Chondrocyte (in vitro differentiated cells): ENCODE measurements at regions not wholly inside any gene's neighbourhood (a gene's known extent, or its start where the extent isn't known, plus 50 kb on each side); places are given as distances from the start of the nearest gene placed in this dataset.

Source experiments
- DNase-seq: peaks from one replicate; pipeline ENCODE4 v3.0.0; 2021; ENCODE audit warnings: mixed read lengths, low spot score
- H3K27ac Mint-ChIP-seq: one replicate; pipeline ENCODE4 v1.8.0; 2021; ENCODE audit warnings: mild to moderate bottlenecking, moderate library complexity, mixed read lengths; ENCODE audit not compliant: unreplicated experiment
- H3K27me3 Mint-ChIP-seq: 2 replicates; pipeline ENCODE4 v1.8.0; 2021; ENCODE audit warnings: low read depth, mixed read lengths
- H3K36me3 Mint-ChIP-seq: 2 replicates; pipeline ENCODE4 v1.8.0; 2021; ENCODE audit warnings: low read depth, mixed read lengths
- H3K4me1 Mint-ChIP-seq: 2 replicates; pipeline ENCODE4 v1.8.0; 2021; ENCODE audit warnings: low read depth, mild to moderate bottlenecking, mixed read lengths
- H3K4me3 Mint-ChIP-seq: one replicate; pipeline ENCODE4 v1.8.0; 2021; ENCODE audit warnings: mild to moderate bottlenecking, moderate library complexity, mixed read lengths; ENCODE audit not compliant: unreplicated experiment
- H3K9me3 Mint-ChIP-seq: 2 replicates; pipeline ENCODE4 v1.8.0; 2021; ENCODE audit warnings: low read depth, mixed read lengths
- CTCF ChIP-seq: fragments of 200-600 bp; sonication (generic); IDR thresholded peaks from 2 replicates; pipeline ENCODE4 v1.5.0; 2021; ENCODE audit warnings: antibody characterized with exemption, mild to moderate bottlenecking, moderate library complexity

DNA sequence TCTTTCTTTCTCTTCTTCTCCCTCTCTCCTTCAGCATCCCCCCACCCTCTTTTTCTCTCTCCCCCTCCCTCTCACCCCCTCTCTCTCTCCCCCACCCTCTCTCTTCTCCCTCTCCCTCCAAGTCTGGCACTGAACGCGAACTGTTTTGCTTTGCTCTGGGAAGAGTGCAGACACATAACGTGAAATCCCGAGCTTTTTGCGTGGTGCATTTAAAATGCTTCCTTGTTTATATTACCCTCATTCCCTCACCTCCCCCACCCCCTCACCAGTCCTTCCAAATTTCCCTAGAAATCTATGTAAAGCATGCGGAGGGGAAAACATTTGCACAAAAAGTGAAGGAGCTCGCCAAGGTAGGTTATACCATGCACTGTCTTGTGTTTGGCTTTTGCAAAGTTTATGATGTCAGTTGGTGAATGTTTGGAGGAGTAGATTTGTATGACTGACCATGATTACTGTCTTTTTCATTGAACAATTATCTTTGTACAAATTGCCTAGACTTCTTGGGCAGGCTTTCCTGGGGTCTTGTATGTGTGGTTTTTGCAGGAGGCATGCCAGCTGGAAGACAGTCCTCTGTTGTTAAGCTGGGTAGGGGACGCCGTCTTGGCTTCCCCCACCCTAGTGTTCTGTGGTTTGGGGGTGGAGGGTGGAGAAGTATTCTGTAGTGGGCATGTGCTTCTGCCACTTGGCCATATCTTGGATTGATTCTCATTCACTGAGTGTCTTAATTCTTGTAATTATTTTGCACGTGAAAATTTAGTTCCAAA, 123.7 kb upstream of the HSD17B12 start:
- Mint-ChIP-seq H3K4me1 (peaks cover 22% of the 10 kb centered on the region), H3K4me3 (no peak overlapping the region), H3K27me3 (peaks cover 76% of the 10 kb centered on the region), H3K27ac (no peak overlapping the region), H3K36me3 (no peaks in the 10 kb centered on the region), H3K9me3 (no peaks in the 10 kb centered on the region)
- TF ChIP-seq CTCF = no peak
- no peak for DNase-seq

DNA sequence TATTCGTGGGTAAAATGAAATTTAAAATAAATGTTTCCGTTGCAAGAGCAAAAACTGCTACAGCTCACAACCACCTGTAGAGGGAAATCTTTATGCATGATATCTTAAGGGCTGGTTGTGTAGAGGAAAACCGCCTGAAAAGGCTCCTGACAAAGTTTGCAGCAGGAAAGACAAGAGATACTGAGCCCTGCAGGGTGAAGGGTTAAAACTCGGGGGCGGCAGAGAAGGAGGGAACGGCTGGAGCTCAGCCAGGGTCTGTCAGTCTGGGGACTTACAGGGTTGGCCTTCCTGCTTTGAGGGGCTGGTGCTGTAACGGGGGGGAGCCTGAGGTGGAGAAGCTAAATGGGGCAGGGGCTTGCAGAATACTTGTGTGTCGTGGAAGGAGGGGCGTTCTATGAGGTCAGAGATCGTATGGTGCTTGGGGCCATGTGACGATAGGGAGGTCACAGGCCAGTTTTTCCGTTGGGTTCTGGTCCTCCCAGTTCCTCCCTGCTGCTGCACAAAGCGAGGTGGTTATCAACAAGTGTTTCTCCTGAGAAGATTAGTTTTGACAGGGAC, 122.9 kb upstream of the HSD17B12 start:
- DNase-seq = no peak
- Mint-ChIP-seq H3K4me1 (peaks cover 22% of the 10 kb centered on the region), H3K27me3 (peaks cover 77% of the 10 kb centered on the region), H3K4me3 (no peak overlapping the region), H3K27ac (no peak overlapping the region), H3K36me3 (no peaks in the 10 kb centered on the region), H3K9me3 (no peaks in the 10 kb centered on the region)
- peak; percentile 68 for TF ChIP-seq CTCF

GRCh38 chr11:43558146-43558545, 122.4 kb upstream of the HSD17B12 start:
- Mint-ChIP-seq H3K9me3 (no peaks in the 10 kb centered on the region), H3K4me1 (peaks cover 22% of the 10 kb centered on the region), H3K27me3 (peaks cover 77% of the 10 kb centered on the region), H3K36me3 (no peaks in the 10 kb centered on the region), H3K27ac (no peak overlapping the region), H3K4me3 (no peak overlapping the region)
- TF ChIP-seq CTCF = no peak
- DNase-seq = no peak

DNA sequence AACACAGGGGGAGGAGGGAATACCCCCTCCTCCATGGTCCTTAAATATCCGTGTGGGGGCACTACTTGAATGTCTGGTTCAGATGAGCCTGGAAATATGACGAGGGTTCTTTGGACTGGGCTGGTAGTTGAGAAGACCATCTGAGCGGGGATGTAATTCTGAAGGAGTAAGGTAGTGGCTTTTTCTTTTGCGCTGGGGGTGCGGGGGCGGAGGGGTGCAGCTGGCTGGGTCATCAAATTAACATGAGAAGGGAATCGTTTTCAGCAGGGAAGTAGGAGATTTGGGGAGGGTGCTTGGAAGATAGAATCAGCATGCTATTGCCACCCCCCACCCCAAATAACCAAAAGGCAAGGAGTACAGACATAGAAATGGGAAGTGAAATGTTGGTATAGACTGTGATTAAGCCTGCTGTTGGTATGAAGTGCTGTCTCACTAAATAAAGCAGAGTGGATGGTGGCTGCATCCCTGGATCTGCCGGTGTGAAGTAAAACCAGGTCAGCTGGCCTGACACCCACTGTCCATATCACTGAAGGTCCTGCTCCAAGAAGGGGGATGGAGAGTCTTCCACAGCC, 121.9 kb upstream of the HSD17B12 start:
- DNase-seq = no peak
- Mint-ChIP-seq H3K4me3 (no peak overlapping the region), H3K4me1 (peaks cover 22% of the 10 kb centered on the region), H3K36me3 (no peaks in the 10 kb centered on the region), H3K9me3 (no peaks in the 10 kb centered on the region), H3K27me3 (peaks cover 75% of the 10 kb centered on the region), H3K27ac (no peak overlapping the region)
- TF ChIP-seq CTCF = no peak

- Mint-ChIP-seq H3K27me3 (peaks cover 53% of the 10 kb centered on the region), H3K4me3 (no peak overlapping the region), H3K36me3 (no peaks in the 10 kb centered on the region), H3K4me1 (peaks cover 9% of the 10 kb centered on the region), H3K27ac (no peak overlapping the region), H3K9me3 (no peaks in the 10 kb centered on the region)
- TF ChIP-seq CTCF = no peak
- DNase-seq = no peak
These were observed 118.7 kb upstream of the HSD17B12 start for GRCh38 chr11:43561832-43562231.
